ENCODE measurements at regions not wholly inside any gene's neighbourhood (a gene's known extent, or its start where the extent isn't known, plus 50 kb on each side); places are given as distances from the start of the nearest gene placed in this dataset.

- no peaks in the 10 kb centered on the region for H3K9me3 ChIP-seq (ENCODE audit: low read depth)
- no peaks in the 10 kb centered on the region for H3F3A ChIP-seq (ENCODE audit: insufficient read depth)
- no peaks in the 10 kb centered on the region for H4K20me1 ChIP-seq (ENCODE audit: insufficient read depth)
- H3K4me3 ChIP-seq = no peak overlapping the region
- H3K27me3 ChIP-seq (replicated peaks; ENCODE audit: insufficient read depth) = no peaks in the 10 kb centered on the region
- H3K4me2 ChIP-seq (ENCODE audit: unreplicated experiment) = no peak overlapping the region
- no peak overlapping the region for H2AFZ ChIP-seq
- no peak for TF ChIP-seq EZH2phosphoT487 (IDR thresholded peaks at IDR 0.05; ENCODE audit: insufficient read depth, low read depth)
- no peak for TF ChIP-seq EZH2 (IDR thresholded peaks at IDR 0.05; ENCODE audit: insufficient read depth, poor library complexity, severe bottlenecking)
- no peaks in the 10 kb centered on the region for H3K79me2 ChIP-seq (ENCODE audit: insufficient read depth)
- no peaks in the 10 kb centered on the region for H3K9me2 ChIP-seq (ENCODE audit: insufficient read depth)
- 18 to 33% methylated on average over 1 of the region's 1 CpG for WGBS, 2 experiments (ENCODE audit: low coverage in 1 of 2, low lambda C conversion rate in 2 of 2, missing lambda C conversion rate in 2 of 2)
- in situ Hi-C loops (cut with MboI) = no loop called here
- H3K27ac ChIP-seq = no peak overlapping the region
- H3K36me3 ChIP-seq (ENCODE audit: low read depth) = no peaks in the 10 kb centered on the region
- no peak overlapping the region for H3K9ac ChIP-seq
- no peaks in the 10 kb centered on the region for H3K4me1 ChIP-seq (ENCODE audit: insufficient read depth)
- DNase-seq = no peak
These were observed 531.8 kb downstream of the EFNB2 start for GRCh38 chr13:106003651-106004050.

GRCh38 chr13:106001443-106001842, 534.0 kb downstream of the EFNB2 start:
- Histone ChIP-seq H3K4me3 (no peak overlapping the region), H4K20me1 (ENCODE audit: insufficient read depth) (no peaks in the 10 kb centered on the region)

GRCh38 chr13:105997581-105998550, 537.6 kb downstream of the EFNB2 start:
- no peaks in the 10 kb centered on the region for H3K36me3 ChIP-seq (ENCODE audit: low read depth)
- no peaks in the 10 kb centered on the region for H3K9me3 ChIP-seq (ENCODE audit: low read depth)
- H3K27ac ChIP-seq = no peak overlapping the region
- H3K9ac ChIP-seq = no peak overlapping the region
- H3K4me2 ChIP-seq (ENCODE audit: unreplicated experiment) = peak overlapping the region; percentile 47
- H3K4me3 ChIP-seq = no peak overlapping the region
- H3F3A ChIP-seq (ENCODE audit: insufficient read depth) = no peaks in the 10 kb centered on the region
- H3K79me2 ChIP-seq (ENCODE audit: insufficient read depth) = no peaks in the 10 kb centered on the region
- no peak for TF ChIP-seq EZH2 (IDR thresholded peaks at IDR 0.05; ENCODE audit: insufficient read depth, poor library complexity, severe bottlenecking)
- TF ChIP-seq EZH2phosphoT487 (IDR thresholded peaks at IDR 0.05; ENCODE audit: insufficient read depth, low read depth) = no peak
- peak; percentile 54 for DNase-seq
- in situ Hi-C loops (cut with MboI) = no loop called here
- no peaks in the 10 kb centered on the region for H3K9me2 ChIP-seq (ENCODE audit: insufficient read depth)
- WGBS, 2 experiments (ENCODE audit: low coverage in 1 of 2, low lambda C conversion rate in 2 of 2, missing lambda C conversion rate in 2 of 2) = 32 to 36% methylated on average over 27 to 29 of the region's 29 CpGs
- H4K20me1 ChIP-seq (ENCODE audit: insufficient read depth) = no peaks in the 10 kb centered on the region
- no peaks in the 10 kb centered on the region for H3K27me3 ChIP-seq (replicated peaks; ENCODE audit: insufficient read depth)
- H3K4me1 ChIP-seq (ENCODE audit: insufficient read depth) = peaks cover 7% of the 10 kb centered on the region
- H2AFZ ChIP-seq = no peak overlapping the region

More at GRCh38 chr13:106001443-106001842, 534.0 kb downstream of the EFNB2 start:
- peaks cover 7% of the 10 kb centered on the region for H3K4me1 ChIP-seq (ENCODE audit: insufficient read depth)
- 47 to 70% methylated on average over 1 to 2 of the region's 2 CpGs for WGBS, 2 experiments (ENCODE audit: low coverage in 1 of 2, low lambda C conversion rate in 2 of 2, missing lambda C conversion rate in 2 of 2)
- no peak overlapping the region for H2AFZ ChIP-seq
- H3K4me2 ChIP-seq (ENCODE audit: unreplicated experiment) = no peak overlapping the region
- no peaks in the 10 kb centered on the region for H3K36me3 ChIP-seq (ENCODE audit: low read depth)
- H3K9me2 ChIP-seq (ENCODE audit: insufficient read depth) = no peaks in the 10 kb centered on the region
- H3K27me3 ChIP-seq (replicated peaks; ENCODE audit: insufficient read depth) = no peaks in the 10 kb centered on the region
- no peaks in the 10 kb centered on the region for H3F3A ChIP-seq (ENCODE audit: insufficient read depth)
- no peak overlapping the region for H3K9ac ChIP-seq
- TF ChIP-seq EZH2phosphoT487 (IDR thresholded peaks at IDR 0.05; ENCODE audit: insufficient read depth, low read depth) (no peak), EZH2 (IDR thresholded peaks at IDR 0.05; ENCODE audit: insufficient read depth, poor library complexity, severe bottlenecking) (no peak)
- H3K79me2 ChIP-seq (ENCODE audit: insufficient read depth) = no peaks in the 10 kb centered on the region
- H3K9me3 ChIP-seq (ENCODE audit: low read depth) = no peaks in the 10 kb centered on the region
- H3K27ac ChIP-seq = no peak overlapping the region
- no peak for DNase-seq
- in situ Hi-C loops (cut with MboI) = no loop called here

GRCh38 chr13:105996391-105997025, 539.0 kb downstream of the EFNB2 start:
- no peak overlapping the region for H3K4me2 ChIP-seq (ENCODE audit: unreplicated experiment)
- no peak for TF ChIP-seq EZH2phosphoT487 (IDR thresholded peaks at IDR 0.05; ENCODE audit: insufficient read depth, low read depth)
- no peak for TF ChIP-seq EZH2 (IDR thresholded peaks at IDR 0.05; ENCODE audit: insufficient read depth, poor library complexity, severe bottlenecking)
- peaks cover 7% of the 10 kb centered on the region for H3K4me1 ChIP-seq (ENCODE audit: insufficient read depth)
- no peaks in the 10 kb centered on the region for H4K20me1 ChIP-seq (ENCODE audit: insufficient read depth)
- in situ Hi-C loops (cut with MboI) = no loop called here
- no peak overlapping the region for H3K4me3 ChIP-seq
- H3K36me3 ChIP-seq (ENCODE audit: low read depth) = no peaks in the 10 kb centered on the region
- H3K9me3 ChIP-seq (ENCODE audit: low read depth) = no peaks in the 10 kb centered on the region
- no peak overlapping the region for H2AFZ ChIP-seq
- 86 to 88% methylated on average over 13 of the region's 13 CpGs for whole genome bisulfite sequencing, 2 experiments (ENCODE audit: low coverage in 1 of 2, low lambda C conversion rate in 2 of 2, missing lambda C conversion rate in 2 of 2)
- no peaks in the 10 kb centered on the region for H3K79me2 ChIP-seq (ENCODE audit: insufficient read depth)
- no peak overlapping the region for H3K27ac ChIP-seq
- DNase-seq = no peak
- H3K9me2 ChIP-seq (ENCODE audit: insufficient read depth) = no peaks in the 10 kb centered on the region
- H3F3A ChIP-seq (ENCODE audit: insufficient read depth) = no peaks in the 10 kb centered on the region
- no peak overlapping the region for H3K9ac ChIP-seq
- H3K27me3 ChIP-seq (replicated peaks; ENCODE audit: insufficient read depth) = no peaks in the 10 kb centered on the region
